Thyroid gland (tissue), 4 donors: ENCODE measurements at regions not wholly inside any gene's neighbourhood (a gene's known extent, or its start where the extent isn't known, plus 50 kb on each side); places are given as distances from the start of the nearest gene placed in this dataset.
"Not testable (repeated sequence)": the region's sequence is repeated elsewhere in the genome, so short reads cannot be mapped to it uniquely, and the experiment has no call there.

Experiments
- POLR2A ChIP-seq, 2 donors: fragments of 450-650 bp; IDR thresholded peaks; one replicate each; pipeline ENCODE4 v1.6.1; 2017; ENCODE audit warnings: antibody characterized with exemption in 2 of 2, mild to moderate bottlenecking in 2 of 2, moderate library complexity in 1 of 2
- TF ChIP-seq, protein P1 (sequence below), 6 experiments: fragments of 200-600 bp in 3 of 6; fragments of 450-650 bp in 3 of 6; sonication (generic) in 3 of 6; IDR thresholded peaks; one replicate each; pipeline ENCODE4 v1.5.1; 2016 to 2019; ENCODE audit warnings: antibody characterized with exemption in 6 of 6, mild to moderate bottlenecking in 2 of 6, inconsistent platforms in 1 of 6, moderate library complexity in 1 of 6

DNA sequence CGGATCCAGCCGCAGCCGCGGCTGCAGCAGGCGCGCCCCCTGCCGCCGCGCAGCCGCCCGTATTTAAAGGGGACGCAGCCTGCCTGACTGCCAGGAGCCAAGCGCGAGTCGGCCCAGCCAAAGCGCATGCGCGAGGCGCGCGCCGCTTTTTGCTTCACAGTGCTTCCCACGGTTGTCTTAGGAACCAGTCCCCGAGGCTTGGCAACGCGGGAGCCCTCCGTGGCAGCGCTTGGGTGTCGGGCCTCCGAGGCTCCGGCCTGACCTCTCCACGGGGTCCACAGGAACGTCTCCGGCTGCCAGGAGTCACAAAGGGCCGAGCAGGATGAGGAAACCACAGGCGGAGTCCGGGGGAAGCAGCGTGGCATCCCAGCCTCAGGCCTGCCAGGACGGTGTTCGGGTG is 689.3 kb downstream of the KCNJ18 start:
- TF ChIP-seq, protein P1, sequence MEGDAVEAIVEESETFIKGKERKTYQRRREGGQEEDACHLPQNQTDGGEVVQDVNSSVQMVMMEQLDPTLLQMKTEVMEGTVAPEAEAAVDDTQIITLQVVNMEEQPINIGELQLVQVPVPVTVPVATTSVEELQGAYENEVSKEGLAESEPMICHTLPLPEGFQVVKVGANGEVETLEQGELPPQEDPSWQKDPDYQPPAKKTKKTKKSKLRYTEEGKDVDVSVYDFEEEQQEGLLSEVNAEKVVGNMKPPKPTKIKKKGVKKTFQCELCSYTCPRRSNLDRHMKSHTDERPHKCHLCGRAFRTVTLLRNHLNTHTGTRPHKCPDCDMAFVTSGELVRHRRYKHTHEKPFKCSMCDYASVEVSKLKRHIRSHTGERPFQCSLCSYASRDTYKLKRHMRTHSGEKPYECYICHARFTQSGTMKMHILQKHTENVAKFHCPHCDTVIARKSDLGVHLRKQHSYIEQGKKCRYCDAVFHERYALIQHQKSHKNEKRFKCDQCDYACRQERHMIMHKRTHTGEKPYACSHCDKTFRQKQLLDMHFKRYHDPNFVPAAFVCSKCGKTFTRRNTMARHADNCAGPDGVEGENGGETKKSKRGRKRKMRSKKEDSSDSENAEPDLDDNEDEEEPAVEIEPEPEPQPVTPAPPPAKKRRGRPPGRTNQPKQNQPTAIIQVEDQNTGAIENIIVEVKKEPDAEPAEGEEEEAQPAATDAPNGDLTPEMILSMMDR (IDR thresholded peaks at IDR 0.05), result not testable (repeated sequence)
- not testable (repeated sequence) for TF ChIP-seq POLR2A (IDR thresholded peaks at IDR 0.05)
